ENCODE measurements at regions not wholly inside any gene's neighbourhood (a gene's known extent, or its start where the extent isn't known, plus 50 kb on each side); places are given as distances from the start of the nearest gene placed in this dataset.

GRCh38 chr3:147755310-147755709 is 346.1 kb downstream of the ZIC1 start:
- TF ChIP-seq CTCF (conservative IDR thresholded peaks at IDR 0.05; ENCODE audit: low read depth, low read length): no peak
- TF ChIP-seq FOS (IDR thresholded peaks at IDR 0.05; ENCODE audit: low read depth, low read length): no peak
- TF ChIP-seq RFX5 (IDR thresholded peaks at IDR 0.05; ENCODE audit: low read depth, low read length): no peak
- no peak for TF ChIP-seq RCOR1 (IDR thresholded peaks at IDR 0.05; ENCODE audit: insufficient replicate concordance, low read length)
- TF ChIP-seq USF2 (IDR thresholded peaks at IDR 0.05; ENCODE audit: low read depth, low read length): no peak
- TF ChIP-seq POLR2A (IDR thresholded peaks at IDR 0.05; ENCODE audit: low read depth, low read length): no peak
- TF ChIP-seq RAD21 (IDR thresholded peaks at IDR 0.05; ENCODE audit: low read length): no peak
- no peak for TF ChIP-seq CEBPB (IDR thresholded peaks at IDR 0.05; ENCODE audit: low read depth, low read length)
- TF ChIP-seq CHD1 (IDR thresholded peaks at IDR 0.05; ENCODE audit: low read depth, low read length): no peak
- TF ChIP-seq SMC3 (IDR thresholded peaks at IDR 0.05; ENCODE audit: low read depth, low read length): no peak
- no peak for TF ChIP-seq ELK1 (IDR thresholded peaks at IDR 0.05; ENCODE audit: borderline replicate concordance, low read depth, low read length)
- no peak for TF ChIP-seq MAFK (IDR thresholded peaks at IDR 0.05; ENCODE audit: low read depth, low read length)
- no peak for TF ChIP-seq BHLHE40 (IDR thresholded peaks at IDR 0.05; ENCODE audit: low read depth, low read length)

All from IMR-90 (cell line).